Left lung (tissue), 4 donors: ENCODE measurements at regions not wholly inside any gene's neighbourhood (a gene's known extent, or its start where the extent isn't known, plus 50 kb on each side); places are given as distances from the start of the nearest gene placed in this dataset.
"Not testable (repeated sequence)": the region's sequence is repeated elsewhere in the genome, so short reads cannot be mapped to it uniquely, and the experiment has no call there.

Experiments
- ATAC-seq: fragments of 200-7000 bp; cut with Tn5 transposase; one replicate; pipeline ENCODE4 v1.9.1; 2020; ENCODE audit warnings: moderate library complexity
- DNase-seq, 4 donors: peaks; one replicate each; pipeline ENCODE4 v3.0.0-alpha.2; 2013 to 2020
- H3K27ac ChIP-seq, 2 donors: fragments of 200-600 bp; sonication (generic) in 1 of 2; one replicate each; pipeline versions ENCODE4 v1.5.0 to v1.8.0; 2020 to 2021
- H3K27me3 ChIP-seq, 2 donors: fragments of 200-600 bp; sonication (generic) in 1 of 2; one replicate each; pipeline versions ENCODE4 v1.5.0 to v1.8.0; 2020 to 2021
- H3K36me3 ChIP-seq, 2 donors: fragments of 200-600 bp; sonication (generic) in 1 of 2; one replicate each; pipeline versions ENCODE4 v1.5.0 to v1.8.0; 2020 to 2021
- H3K4me1 ChIP-seq, 2 donors: fragments of 200-600 bp; one replicate each; pipeline ENCODE4 v1.8.0; 2021
- H3K4me3 ChIP-seq, 2 donors: fragments of 200-600 bp; sonication (generic) in 1 of 2; one replicate each; pipeline versions ENCODE4 v1.5.0 to v1.8.0; 2020 to 2021; ENCODE audit warnings: mild to moderate bottlenecking in 1 of 2
- H3K9me3 ChIP-seq, 2 donors: fragments of 200-600 bp; sonication (generic) in 1 of 2; one replicate each; pipeline versions ENCODE4 v1.5.0 to v1.8.0; 2020 to 2021
- intact Hi-C, 2 donors: fragments of 100-400 bp; cut with DNase I; formaldehyde crosslinking; loops; one replicate each; pipeline versions ENCODE4 v1.11.2 to v1.14.2; 2022
- TF ChIP-seq, protein P1 (sequence below), 2 donors: fragments of 200-600 bp; sonication (generic) in 1 of 2; IDR thresholded peaks; one replicate each; pipeline versions ENCODE4 v1.5.0 to v1.8.0; 2021; ENCODE audit warnings: antibody characterized with exemption in 2 of 2
- donor health status: DM: no; HTN: yes; CAD: no.
- donor health status: DM: no; HTN: no; CAD: no.

DNA sequence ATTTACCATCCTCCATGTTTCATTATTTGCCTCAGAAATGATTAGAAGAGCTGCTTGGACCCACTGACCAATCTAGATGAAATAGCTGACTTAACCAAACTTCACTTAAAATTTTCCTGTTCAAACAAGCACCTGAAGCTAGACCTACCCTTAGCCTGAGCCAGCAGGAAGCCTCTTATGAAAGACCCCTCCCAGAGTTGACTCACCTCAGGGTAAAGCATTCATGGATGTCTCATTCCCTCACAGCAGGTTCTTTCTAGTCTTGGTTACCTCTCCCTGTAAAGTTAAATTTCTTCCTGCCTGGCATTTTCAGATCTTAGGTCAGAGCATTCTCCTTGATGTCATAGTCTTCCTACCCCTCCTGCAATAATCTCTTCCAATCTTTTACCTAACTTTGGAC, 1209.8 kb downstream of the FLRT2 start:
- H3K4me1 ChIP-seq: no peaks in the 10 kb centered on the region
- no peak overlapping the region for H3K4me3 ChIP-seq
- no peaks in the 10 kb centered on the region for H3K9me3 ChIP-seq
- ATAC-seq: no peak
- H3K36me3 ChIP-seq: no peaks in the 10 kb centered on the region
- TF ChIP-seq, protein P1, sequence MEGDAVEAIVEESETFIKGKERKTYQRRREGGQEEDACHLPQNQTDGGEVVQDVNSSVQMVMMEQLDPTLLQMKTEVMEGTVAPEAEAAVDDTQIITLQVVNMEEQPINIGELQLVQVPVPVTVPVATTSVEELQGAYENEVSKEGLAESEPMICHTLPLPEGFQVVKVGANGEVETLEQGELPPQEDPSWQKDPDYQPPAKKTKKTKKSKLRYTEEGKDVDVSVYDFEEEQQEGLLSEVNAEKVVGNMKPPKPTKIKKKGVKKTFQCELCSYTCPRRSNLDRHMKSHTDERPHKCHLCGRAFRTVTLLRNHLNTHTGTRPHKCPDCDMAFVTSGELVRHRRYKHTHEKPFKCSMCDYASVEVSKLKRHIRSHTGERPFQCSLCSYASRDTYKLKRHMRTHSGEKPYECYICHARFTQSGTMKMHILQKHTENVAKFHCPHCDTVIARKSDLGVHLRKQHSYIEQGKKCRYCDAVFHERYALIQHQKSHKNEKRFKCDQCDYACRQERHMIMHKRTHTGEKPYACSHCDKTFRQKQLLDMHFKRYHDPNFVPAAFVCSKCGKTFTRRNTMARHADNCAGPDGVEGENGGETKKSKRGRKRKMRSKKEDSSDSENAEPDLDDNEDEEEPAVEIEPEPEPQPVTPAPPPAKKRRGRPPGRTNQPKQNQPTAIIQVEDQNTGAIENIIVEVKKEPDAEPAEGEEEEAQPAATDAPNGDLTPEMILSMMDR (IDR thresholded peaks at IDR 0.05): no peak
- DNase-seq: no peak
- H3K27me3 ChIP-seq: no peaks in the 10 kb centered on the region
- intact Hi-C loops: no loop called here
- H3K27ac ChIP-seq: no peak overlapping the region

DNA sequence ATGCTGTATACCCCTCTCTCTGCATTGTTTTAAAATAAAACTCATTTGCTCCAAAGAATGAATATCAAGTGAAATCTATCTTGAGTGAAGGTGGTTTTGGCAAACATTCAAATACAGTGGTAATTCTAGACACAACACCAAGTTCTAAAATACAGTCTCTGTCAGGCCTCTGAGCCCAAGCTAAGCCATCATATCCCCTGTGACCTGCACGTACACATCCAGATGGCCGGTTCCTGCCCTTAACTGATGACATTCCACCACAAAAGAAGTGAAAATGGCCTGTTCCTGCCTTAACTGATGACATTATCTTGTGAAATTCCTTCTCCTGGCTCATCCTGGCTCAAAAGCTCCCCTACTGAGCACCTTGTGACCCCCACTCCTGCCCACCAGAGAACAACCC, 1201.5 kb downstream of the FLRT2 start:
- ATAC-seq, H3K4me3 ChIP-seq, H3K27me3 ChIP-seq, H3K27ac ChIP-seq, DNase-seq, intact Hi-C loops, H3K9me3 ChIP-seq, H3K36me3 ChIP-seq, H3K4me1 ChIP-seq: not testable (repeated sequence)

DNA sequence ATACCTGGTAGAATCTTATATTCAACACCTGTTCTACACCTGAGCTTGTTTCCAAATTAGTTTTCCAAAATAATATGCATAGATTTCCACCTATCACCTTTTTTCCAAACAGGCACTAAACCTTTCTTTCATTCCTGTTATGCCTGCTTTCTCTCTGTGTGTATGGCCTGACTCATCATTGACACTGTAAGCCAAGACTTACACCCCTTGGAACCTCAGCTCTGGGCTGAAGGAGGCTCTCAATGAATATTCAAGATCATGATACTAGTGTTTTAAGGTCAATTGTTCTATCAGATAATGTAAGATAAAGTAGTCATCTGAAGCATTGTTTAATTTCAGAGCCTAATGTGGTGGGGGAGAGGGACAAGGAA, 1193.3 kb downstream of the FLRT2 start:
- DNase-seq (no peak), ATAC-seq (no peak)
- no peak overlapping the region for H3K27ac ChIP-seq
- intact Hi-C loops: no loop called here
- H3K36me3 ChIP-seq: no peaks in the 10 kb centered on the region
- no peak overlapping the region for H3K4me3 ChIP-seq
- no peaks in the 10 kb centered on the region for H3K27me3 ChIP-seq
- H3K4me1 ChIP-seq: no peaks in the 10 kb centered on the region
- TF ChIP-seq, protein P1 (IDR thresholded peaks at IDR 0.05): no peak
- no peaks in the 10 kb centered on the region for H3K9me3 ChIP-seq

DNA sequence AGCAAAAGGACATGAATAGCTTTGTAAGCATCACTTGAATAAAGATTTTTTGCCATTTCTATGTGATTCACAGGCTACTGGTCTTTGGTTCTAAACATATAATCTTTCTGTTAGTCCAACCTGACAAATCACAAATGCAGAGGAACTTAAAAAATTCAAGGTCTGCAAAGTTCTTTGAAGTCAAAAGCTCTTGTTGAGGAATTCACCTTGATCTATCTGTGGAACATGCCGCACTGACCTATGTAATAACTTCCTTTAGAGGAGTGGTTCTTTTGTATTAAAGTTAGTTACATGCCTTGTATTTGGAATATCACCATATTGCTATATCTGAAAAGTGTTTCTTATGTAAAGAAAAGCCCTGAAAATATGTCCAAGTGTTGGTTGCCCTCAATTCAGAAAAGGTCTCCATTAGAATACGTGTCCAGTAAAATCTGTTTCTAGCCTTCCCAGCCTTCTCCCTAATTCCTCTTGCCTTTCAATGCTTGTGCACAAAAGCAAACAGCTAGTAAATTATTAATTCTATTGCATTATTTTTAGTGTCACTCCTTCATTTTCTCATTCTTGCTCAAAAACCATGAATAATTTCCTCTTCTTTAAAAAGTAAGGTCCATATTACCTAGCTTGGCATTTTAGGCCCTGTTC, 1192.8 kb downstream of the FLRT2 start:
- H3K9me3 ChIP-seq: no peaks in the 10 kb centered on the region
- ATAC-seq: no peak
- intact Hi-C loops: no loop called here
- TF ChIP-seq, protein P1 (IDR thresholded peaks at IDR 0.05): no peak
- no peak overlapping the region for H3K4me3 ChIP-seq
- no peaks in the 10 kb centered on the region for H3K27me3 ChIP-seq
- no peaks in the 10 kb centered on the region for H3K4me1 ChIP-seq
- DNase-seq: no peak
- H3K27ac ChIP-seq: no peak overlapping the region
- H3K36me3 ChIP-seq: no peaks in the 10 kb centered on the region

DNA sequence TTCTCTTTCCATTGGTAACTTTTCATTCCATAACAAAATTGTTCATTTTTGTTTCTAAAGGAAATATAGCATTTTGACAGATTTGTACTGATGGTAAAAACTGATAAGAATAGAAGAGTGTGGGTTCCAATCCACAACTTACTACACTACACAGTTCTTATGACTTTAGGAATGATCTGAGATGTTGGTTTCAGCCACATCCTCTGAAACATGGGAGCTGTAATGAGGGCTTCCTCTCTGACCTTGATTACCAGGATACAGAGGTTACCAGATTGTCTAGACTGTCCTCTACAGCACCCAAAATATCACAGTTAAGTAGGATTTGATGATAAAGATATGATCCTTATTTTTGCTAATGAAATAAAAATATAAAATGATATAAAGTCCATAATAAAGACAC, 1184.6 kb downstream of the FLRT2 start:
- no peak for ATAC-seq
- Histone ChIP-seq H3K27me3 (no peaks in the 10 kb centered on the region), H3K4me1 (no peaks in the 10 kb centered on the region), H3K36me3 (no peaks in the 10 kb centered on the region), H3K27ac (no peak overlapping the region), H3K9me3 (no peaks in the 10 kb centered on the region), H3K4me3 (no peak overlapping the region)
- TF ChIP-seq, protein P1 (IDR thresholded peaks at IDR 0.05): no peak
- DNase-seq: no peak
- intact Hi-C loops: no loop called here

DNA sequence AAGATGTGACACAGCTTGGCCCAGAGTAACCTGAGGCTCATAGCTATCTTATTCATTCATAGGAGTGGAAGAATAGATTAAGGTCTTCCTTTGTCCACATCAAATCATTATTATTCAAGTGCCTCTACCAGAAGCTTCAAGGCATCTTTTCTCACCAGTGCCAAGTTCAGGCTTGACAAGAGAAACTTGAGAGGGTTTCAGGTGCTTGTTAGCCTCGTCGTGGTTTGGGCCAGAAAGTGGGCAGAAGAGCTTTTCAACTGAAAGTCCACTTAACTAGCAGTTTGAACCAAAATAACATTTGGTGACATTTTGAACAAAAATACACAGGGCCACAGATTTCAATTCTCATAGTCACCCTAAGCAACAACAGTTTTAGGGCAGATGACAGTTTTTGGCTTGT, 1184.2 kb downstream of the FLRT2 start:
- ATAC-seq (no peak), DNase-seq (no peak)
- intact Hi-C loops: no loop called here
- no peak overlapping the region for H3K27ac ChIP-seq
- no peaks in the 10 kb centered on the region for H3K4me1 ChIP-seq
- TF ChIP-seq, protein P1 (IDR thresholded peaks at IDR 0.05): no peak
- H3K36me3 ChIP-seq: no peaks in the 10 kb centered on the region
- H3K27me3 ChIP-seq: no peaks in the 10 kb centered on the region
- no peaks in the 10 kb centered on the region for H3K9me3 ChIP-seq
- H3K4me3 ChIP-seq: no peak overlapping the region
